ENCODE measurements at regions not wholly inside any gene's neighbourhood (a gene's known extent, or its start where the extent isn't known, plus 50 kb on each side); places are given as distances from the start of the nearest gene placed in this dataset.

DNA sequence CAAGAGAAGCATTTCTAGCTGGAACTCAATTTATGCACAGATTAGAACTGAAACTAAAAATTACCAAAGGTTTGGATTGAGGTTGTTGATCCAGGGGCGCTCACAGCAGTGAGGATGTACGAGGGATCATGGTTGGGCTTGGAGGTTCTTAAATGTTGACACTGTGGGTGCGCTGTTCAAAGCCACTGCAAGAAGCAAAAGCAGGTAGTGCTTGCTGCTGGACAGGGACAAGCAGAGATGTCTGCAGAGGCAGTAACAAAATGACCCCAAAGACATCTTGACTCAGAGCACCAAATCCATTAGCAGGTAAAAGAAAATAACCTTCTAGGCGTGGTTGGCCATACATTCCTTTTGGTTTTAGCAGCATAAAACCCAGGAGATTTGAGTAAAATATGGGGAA lies 468.4 kb downstream of the ZSWIM6 start:
- H3K9ac ChIP-seq (ENCODE audit: low read depth in 1 of 2, low read length in 2 of 2), result no peak overlapping the region
- H3K36me3 ChIP-seq (ENCODE audit: control insufficient read depth in 1 of 2, insufficient read depth in 2 of 2, low read length in 2 of 2), result no peaks in the 10 kb centered on the region
- H3K4me3 ChIP-seq (ENCODE audit: low read depth in 1 of 2, low read length in 2 of 2), result no peak overlapping the region
- no peaks in the 10 kb centered on the region for H3K27me3 ChIP-seq (ENCODE audit: control insufficient read depth in 1 of 2, insufficient read depth in 2 of 2, low read length in 2 of 2)
- peaks cover 0 to 6% of the 10 kb centered on the region in 2 donors for H3K4me1 ChIP-seq (ENCODE audit: control insufficient read depth in 1 of 2, insufficient read depth in 2 of 2, low read length in 2 of 2)
- no peak overlapping the region for H3K27ac ChIP-seq (ENCODE audit: low read depth, low read length)
- H3K9me3 ChIP-seq (ENCODE audit: control insufficient read depth in 1 of 2, low read length in 2 of 2), result no peaks in the 10 kb centered on the region

DNA sequence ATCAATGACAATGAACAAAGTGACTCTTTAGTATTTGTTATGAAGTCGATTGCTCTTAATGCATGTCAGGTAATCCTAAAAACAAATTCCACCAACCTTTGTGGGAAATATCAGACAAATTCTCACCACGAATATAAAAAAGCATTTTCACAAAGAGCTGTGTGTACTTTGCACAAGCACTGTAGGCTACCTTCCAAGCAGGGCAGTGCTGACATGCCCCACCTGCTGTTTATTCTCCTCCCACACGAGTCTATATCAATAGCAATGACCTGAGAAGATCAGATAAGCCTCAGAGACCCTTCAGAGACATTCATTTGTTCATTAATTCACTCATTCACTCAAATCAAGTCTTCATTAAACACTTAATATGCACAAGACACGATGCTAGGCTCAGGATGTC lies 469.1 kb downstream of the ZSWIM6 start:
- Histone ChIP-seq H3K9me3 (ENCODE audit: control insufficient read depth in 1 of 2, low read length in 2 of 2) (no peaks in the 10 kb centered on the region), H3K4me1 (ENCODE audit: control insufficient read depth in 1 of 2, insufficient read depth in 2 of 2, low read length in 2 of 2) (peaks cover 0 to 8% of the 10 kb centered on the region in 2 donors), H3K4me3 (ENCODE audit: low read depth in 1 of 2, low read length in 2 of 2) (no peak overlapping the region), H3K27me3 (ENCODE audit: control insufficient read depth in 1 of 2, insufficient read depth in 2 of 2, low read length in 2 of 2) (no peaks in the 10 kb centered on the region), H3K9ac (ENCODE audit: low read depth in 1 of 2, low read length in 2 of 2) (no peak overlapping the region), H3K36me3 (ENCODE audit: control insufficient read depth in 1 of 2, insufficient read depth in 2 of 2, low read length in 2 of 2) (no peaks in the 10 kb centered on the region), H3K27ac (ENCODE audit: low read depth, low read length) (no peak overlapping the region)

GRCh38 chr5:61802456-61802855 lies 470.4 kb downstream of the ZSWIM6 start:
- H3K9ac ChIP-seq (ENCODE audit: low read depth in 1 of 2, low read length in 2 of 2), result no peak overlapping the region
- H3K27me3 ChIP-seq (ENCODE audit: control insufficient read depth in 1 of 2, insufficient read depth in 2 of 2, low read length in 2 of 2), result no peaks in the 10 kb centered on the region

GRCh38 chr5:61805101-61805500 lies 473.0 kb downstream of the ZSWIM6 start:
- Histone ChIP-seq H3K9me3 (ENCODE audit: control insufficient read depth in 1 of 2, low read length in 2 of 2) (no peaks in the 10 kb centered on the region), H3K4me3 (ENCODE audit: low read depth in 1 of 2, low read length in 2 of 2) (no peak overlapping the region), H3K27ac (ENCODE audit: low read depth, low read length) (no peak overlapping the region), H3K36me3 (ENCODE audit: control insufficient read depth in 1 of 2, insufficient read depth in 2 of 2, low read length in 2 of 2) (no peaks in the 10 kb centered on the region), H3K27me3 (ENCODE audit: control insufficient read depth in 1 of 2, insufficient read depth in 2 of 2, low read length in 2 of 2) (no peaks in the 10 kb centered on the region), H3K4me1 (ENCODE audit: control insufficient read depth in 1 of 2, insufficient read depth in 2 of 2, low read length in 2 of 2) (peaks cover 7 to 21% of the 10 kb centered on the region in 2 donors), H3K9ac (ENCODE audit: low read depth in 1 of 2, low read length in 2 of 2) (no peak overlapping the region)

More at GRCh38 chr5:61802456-61802855, 470.4 kb downstream of the ZSWIM6 start:
- H3K4me3 ChIP-seq (ENCODE audit: low read depth in 1 of 2, low read length in 2 of 2), result no peak overlapping the region
- no peak overlapping the region for H3K27ac ChIP-seq (ENCODE audit: low read depth, low read length)
- no peaks in the 10 kb centered on the region for H3K36me3 ChIP-seq (ENCODE audit: control insufficient read depth in 1 of 2, insufficient read depth in 2 of 2, low read length in 2 of 2)
- no peaks in the 10 kb centered on the region for H3K9me3 ChIP-seq (ENCODE audit: control insufficient read depth in 1 of 2, low read length in 2 of 2)
- peaks cover 0 to 8% of the 10 kb centered on the region in 2 donors for H3K4me1 ChIP-seq (ENCODE audit: control insufficient read depth in 1 of 2, insufficient read depth in 2 of 2, low read length in 2 of 2)

DNA sequence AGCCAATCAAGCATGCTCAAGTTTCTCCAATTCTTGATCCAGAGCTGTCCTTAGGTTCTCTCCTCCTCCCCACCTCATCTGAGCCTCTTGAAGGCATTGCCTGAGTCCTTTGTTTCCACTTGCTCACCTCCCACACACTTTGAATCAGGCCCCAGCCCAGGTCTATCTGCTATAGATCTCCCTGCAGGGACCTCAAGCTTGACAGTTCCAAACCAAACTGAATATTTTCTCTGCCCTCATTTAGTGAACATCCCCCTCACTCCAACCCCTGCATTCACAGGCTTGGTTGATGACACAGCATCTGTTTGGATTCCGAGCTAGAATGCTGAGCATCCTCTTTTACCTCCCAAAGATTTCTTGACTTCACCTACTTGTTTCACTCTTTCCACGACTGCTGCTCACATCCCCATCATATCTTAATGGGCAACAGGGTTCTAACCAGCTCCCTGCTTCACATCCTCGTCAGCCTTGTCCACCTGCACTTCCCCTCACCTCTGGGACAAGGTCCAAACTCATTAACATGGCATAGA lies 474.5 kb downstream of the ZSWIM6 start:
- no peak overlapping the region for H3K9ac ChIP-seq (ENCODE audit: low read depth in 1 of 2, low read length in 2 of 2)
- H3K27ac ChIP-seq (ENCODE audit: low read depth, low read length), result no peak overlapping the region
- H3K4me3 ChIP-seq (ENCODE audit: low read depth in 1 of 2, low read length in 2 of 2), result no peak overlapping the region
- no peaks in the 10 kb centered on the region for H3K27me3 ChIP-seq (ENCODE audit: control insufficient read depth in 1 of 2, insufficient read depth in 2 of 2, low read length in 2 of 2)
- H3K9me3 ChIP-seq (ENCODE audit: control insufficient read depth in 1 of 2, low read length in 2 of 2), result no peaks in the 10 kb centered on the region
- no peaks in the 10 kb centered on the region for H3K36me3 ChIP-seq (ENCODE audit: control insufficient read depth in 1 of 2, insufficient read depth in 2 of 2, low read length in 2 of 2)
- peaks cover 7 to 21% of the 10 kb centered on the region in 2 donors for H3K4me1 ChIP-seq (ENCODE audit: control insufficient read depth in 1 of 2, insufficient read depth in 2 of 2, low read length in 2 of 2)

DNA sequence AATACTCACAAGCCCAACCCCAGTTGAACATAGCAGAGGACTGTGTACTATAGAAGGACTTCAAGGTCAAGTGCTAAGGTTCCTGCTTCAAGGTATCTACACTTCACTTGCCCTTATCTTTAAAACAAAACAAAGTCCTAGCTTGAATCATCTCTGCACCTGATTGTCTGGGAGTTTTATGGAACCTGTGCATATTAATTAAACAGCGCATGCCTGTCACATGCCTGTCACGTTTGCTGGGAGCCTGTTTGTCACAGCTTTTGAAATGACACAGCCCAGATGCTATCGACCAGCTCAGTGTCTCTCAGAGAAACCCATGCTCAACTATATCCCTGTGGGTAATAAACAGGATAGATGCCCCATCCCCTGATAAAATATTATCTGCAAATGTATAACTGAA lies 476.0 kb downstream of the ZSWIM6 start:
- Histone ChIP-seq H3K27ac (ENCODE audit: low read depth, low read length) (no peak overlapping the region), H3K27me3 (ENCODE audit: control insufficient read depth in 1 of 2, insufficient read depth in 2 of 2, low read length in 2 of 2) (no peaks in the 10 kb centered on the region), H3K9me3 (ENCODE audit: control insufficient read depth in 1 of 2, low read length in 2 of 2) (no peaks in the 10 kb centered on the region), H3K4me3 (ENCODE audit: low read depth in 1 of 2, low read length in 2 of 2) (peak overlapping the region in 1 of 2 donors; percentile 11), H3K4me1 (ENCODE audit: control insufficient read depth in 1 of 2, insufficient read depth in 2 of 2, low read length in 2 of 2) (peaks cover 7 to 21% of the 10 kb centered on the region in 2 donors), H3K36me3 (ENCODE audit: control insufficient read depth in 1 of 2, insufficient read depth in 2 of 2, low read length in 2 of 2) (no peaks in the 10 kb centered on the region), H3K9ac (ENCODE audit: low read depth in 1 of 2, low read length in 2 of 2) (no peak overlapping the region)

GRCh38 chr5:61808909-61809308 lies 476.9 kb downstream of the ZSWIM6 start:
- no peaks in the 10 kb centered on the region for H3K9me3 ChIP-seq (ENCODE audit: control insufficient read depth in 1 of 2, low read length in 2 of 2)
- H3K9ac ChIP-seq (ENCODE audit: low read depth in 1 of 2, low read length in 2 of 2), result no peak overlapping the region
- no peak overlapping the region for H3K27ac ChIP-seq (ENCODE audit: low read depth, low read length)
- H3K4me1 ChIP-seq (ENCODE audit: control insufficient read depth in 1 of 2, insufficient read depth in 2 of 2, low read length in 2 of 2), result peaks cover 7 to 21% of the 10 kb centered on the region in 2 donors
- H3K36me3 ChIP-seq (ENCODE audit: control insufficient read depth in 1 of 2, insufficient read depth in 2 of 2, low read length in 2 of 2), result no peaks in the 10 kb centered on the region
- H3K27me3 ChIP-seq (ENCODE audit: control insufficient read depth in 1 of 2, insufficient read depth in 2 of 2, low read length in 2 of 2), result no peaks in the 10 kb centered on the region
- no peak overlapping the region for H3K4me3 ChIP-seq (ENCODE audit: low read depth in 1 of 2, low read length in 2 of 2)

DNA sequence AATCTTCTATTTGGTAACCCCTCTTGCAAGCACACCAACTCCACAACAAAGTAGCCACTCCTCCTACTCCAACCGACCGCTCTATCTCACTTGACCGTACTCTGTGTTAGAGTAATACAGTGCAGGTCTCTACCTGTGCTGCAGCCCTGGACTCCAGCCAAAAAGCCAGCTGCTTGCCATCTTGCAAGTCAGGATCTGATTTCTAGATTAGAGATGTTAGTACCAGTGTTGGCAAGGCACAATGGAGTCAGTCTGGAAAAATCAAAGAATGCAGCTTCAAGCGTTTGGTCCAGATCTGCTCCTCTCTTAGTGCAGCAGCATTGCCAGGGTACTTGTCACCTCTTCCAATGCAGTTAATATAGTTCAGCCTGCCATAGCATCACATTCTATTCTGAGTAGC lies 477.6 kb downstream of the ZSWIM6 start:
- Histone ChIP-seq H3K9me3 (ENCODE audit: control insufficient read depth in 1 of 2, low read length in 2 of 2) (no peaks in the 10 kb centered on the region), H3K4me3 (ENCODE audit: low read depth in 1 of 2, low read length in 2 of 2) (no peak overlapping the region), H3K27me3 (ENCODE audit: control insufficient read depth in 1 of 2, insufficient read depth in 2 of 2, low read length in 2 of 2) (no peaks in the 10 kb centered on the region), H3K27ac (ENCODE audit: low read depth, low read length) (no peak overlapping the region), H3K4me1 (ENCODE audit: control insufficient read depth in 1 of 2, insufficient read depth in 2 of 2, low read length in 2 of 2) (peaks cover 7 to 21% of the 10 kb centered on the region in 2 donors), H3K9ac (ENCODE audit: low read depth in 1 of 2, low read length in 2 of 2) (no peak overlapping the region), H3K36me3 (ENCODE audit: control insufficient read depth in 1 of 2, insufficient read depth in 2 of 2, low read length in 2 of 2) (no peaks in the 10 kb centered on the region)

DNA sequence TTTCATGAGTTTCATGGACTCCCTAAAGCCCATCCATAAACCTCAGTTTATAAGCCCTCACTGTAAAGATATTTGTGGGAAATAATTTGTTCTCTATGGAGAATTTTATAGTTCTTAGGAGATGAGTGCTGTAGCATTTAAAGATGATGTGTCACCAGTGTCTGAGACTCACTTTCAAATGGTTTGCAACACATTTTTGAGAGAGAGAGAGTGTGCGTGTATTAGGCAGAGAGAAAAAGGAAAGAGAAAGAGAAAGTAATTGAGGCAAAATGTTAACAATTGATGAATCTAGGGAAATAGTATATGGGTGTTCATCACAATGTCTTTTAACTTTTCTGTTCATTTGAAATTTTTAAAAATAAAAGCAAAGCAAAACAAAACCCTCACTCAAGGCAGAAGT lies 479.0 kb downstream of the ZSWIM6 start:
- H3K27ac ChIP-seq (ENCODE audit: low read depth, low read length), result no peak overlapping the region
- no peaks in the 10 kb centered on the region for H3K36me3 ChIP-seq (ENCODE audit: control insufficient read depth in 1 of 2, insufficient read depth in 2 of 2, low read length in 2 of 2)
- H3K9ac ChIP-seq (ENCODE audit: low read depth in 1 of 2, low read length in 2 of 2), result no peak overlapping the region
- no peaks in the 10 kb centered on the region for H3K27me3 ChIP-seq (ENCODE audit: control insufficient read depth in 1 of 2, insufficient read depth in 2 of 2, low read length in 2 of 2)
- no peaks in the 10 kb centered on the region for H3K9me3 ChIP-seq (ENCODE audit: control insufficient read depth in 1 of 2, low read length in 2 of 2)
- no peak overlapping the region for H3K4me3 ChIP-seq (ENCODE audit: low read depth in 1 of 2, low read length in 2 of 2)
- peaks cover 7 to 16% of the 10 kb centered on the region in 2 donors for H3K4me1 ChIP-seq (ENCODE audit: control insufficient read depth in 1 of 2, insufficient read depth in 2 of 2, low read length in 2 of 2)

DNA sequence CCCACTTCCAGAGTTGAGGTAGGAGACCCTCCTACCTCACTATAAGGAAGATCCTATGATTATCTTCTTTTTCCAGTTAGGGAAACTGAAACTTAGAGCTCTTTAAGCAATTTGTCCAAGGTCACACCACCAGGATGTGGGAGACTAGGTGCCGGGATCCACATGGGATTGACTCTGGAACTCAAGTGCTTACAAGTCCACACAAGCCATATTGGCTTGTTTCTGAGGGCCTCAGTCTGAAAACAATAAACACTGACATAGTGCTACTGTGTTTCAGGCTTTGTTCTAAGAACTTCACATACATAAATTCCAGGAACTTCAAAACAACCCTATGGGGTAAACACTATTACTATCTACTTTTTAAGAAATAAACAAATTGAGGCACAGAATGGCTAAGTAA lies 481.3 kb downstream of the ZSWIM6 start:
- H3K27me3 ChIP-seq (ENCODE audit: control insufficient read depth in 1 of 2, insufficient read depth in 2 of 2, low read length in 2 of 2), result no peaks in the 10 kb centered on the region

DNA sequence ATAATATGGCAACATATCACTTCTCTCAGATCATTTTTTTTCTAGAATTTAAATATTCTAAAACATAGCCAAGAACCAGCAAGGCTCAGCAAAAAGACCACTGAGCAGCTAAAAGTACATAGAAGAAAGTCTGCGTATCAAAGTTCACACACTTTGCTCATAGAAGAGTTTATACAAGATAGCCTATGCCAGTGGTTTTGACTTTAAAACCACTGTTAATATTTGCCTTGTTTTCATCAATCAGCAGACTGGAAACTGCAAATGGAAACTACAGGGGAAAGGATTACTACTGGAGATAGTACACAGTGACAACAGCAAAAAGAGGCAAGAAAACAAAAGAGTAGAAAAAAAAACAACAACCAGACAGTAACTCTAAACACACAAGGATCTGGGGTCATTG lies 483.3 kb downstream of the ZSWIM6 start:
- Histone ChIP-seq H3K4me3 (ENCODE audit: low read depth in 1 of 2, low read length in 2 of 2) (no peak overlapping the region), H3K36me3 (ENCODE audit: control insufficient read depth in 1 of 2, insufficient read depth in 2 of 2, low read length in 2 of 2) (no peaks in the 10 kb centered on the region), H3K27ac (ENCODE audit: low read depth, low read length) (no peak overlapping the region), H3K9me3 (ENCODE audit: control insufficient read depth in 1 of 2, low read length in 2 of 2) (no peaks in the 10 kb centered on the region), H3K4me1 (ENCODE audit: control insufficient read depth in 1 of 2, insufficient read depth in 2 of 2, low read length in 2 of 2) (peaks cover 7 to 18% of the 10 kb centered on the region in 2 donors), H3K9ac (ENCODE audit: low read depth in 1 of 2, low read length in 2 of 2) (no peak overlapping the region), H3K27me3 (ENCODE audit: control insufficient read depth in 1 of 2, insufficient read depth in 2 of 2, low read length in 2 of 2) (no peaks in the 10 kb centered on the region)

More for the DNA sequence above, 481.3 kb downstream of the ZSWIM6 start:
- no peaks in the 10 kb centered on the region for H3K9me3 ChIP-seq (ENCODE audit: control insufficient read depth in 1 of 2, low read length in 2 of 2)
- H3K9ac ChIP-seq (ENCODE audit: low read depth in 1 of 2, low read length in 2 of 2), result no peak overlapping the region
- H3K4me3 ChIP-seq (ENCODE audit: low read depth in 1 of 2, low read length in 2 of 2), result no peak overlapping the region
- H3K27ac ChIP-seq (ENCODE audit: low read depth, low read length), result no peak overlapping the region
- peaks cover 10 to 22% of the 10 kb centered on the region in 2 donors for H3K4me1 ChIP-seq (ENCODE audit: control insufficient read depth in 1 of 2, insufficient read depth in 2 of 2, low read length in 2 of 2)
- no peaks in the 10 kb centered on the region for H3K36me3 ChIP-seq (ENCODE audit: control insufficient read depth in 1 of 2, insufficient read depth in 2 of 2, low read length in 2 of 2)
